ENCODE measurements at regions not wholly inside any gene's neighbourhood (a gene's known extent, or its start where the extent isn't known, plus 50 kb on each side); places are given as distances from the start of the nearest gene placed in this dataset.

- no peaks in the 10 kb centered on the region for H3K36me3 Mint-ChIP-seq (ENCODE audit: low read depth)
- H3K4me1 ChIP-seq (ENCODE audit: insufficient read depth, low read length) = no peaks in the 10 kb centered on the region
- H3K9me3 ChIP-seq (ENCODE audit: control insufficient read depth in 1 of 2, insufficient read depth in 1 of 2, low read length in 2 of 2) = no peaks in the 10 kb centered on the region
- ChIA-PET POLR2A (no interaction called here), CTCF (no interaction called here)
- no peak overlapping the region for H3K27ac ChIP-seq (ENCODE audit: low read depth in 1 of 2, low read length in 2 of 2)
- no peak overlapping the region for H3K4me3 ChIP-seq (ENCODE audit: low read length)
- ATAC-seq (ENCODE audit: poor library complexity) = no peak
- TF ChIP-seq CTCF (IDR thresholded peaks at IDR 0.05) = no peak
- H3K27me3 Mint-ChIP-seq = no peaks in the 10 kb centered on the region
- peaks cover 3% of the 10 kb centered on the region for H3K9me3 Mint-ChIP-seq
- no peaks in the 10 kb centered on the region for H3K4me1 Mint-ChIP-seq (ENCODE audit: low read depth)
- intact Hi-C loops (cut with DNase I, micrococcal nuclease) = no loop called here
- no peaks in the 10 kb centered on the region for H3K36me3 ChIP-seq (ENCODE audit: insufficient read depth, low read length)
- H3K4me3 Mint-ChIP-seq = no peak overlapping the region
- H3K27me3 ChIP-seq (ENCODE audit: control insufficient read depth in 1 of 2, insufficient read depth in 2 of 2, low read length in 2 of 2) = no peaks in the 10 kb centered on the region
- no peak overlapping the region for H3K27ac Mint-ChIP-seq
- DNase-seq = no peak
Observed at GRCh38 chr20:11132819-11133415, 459.1 kb upstream of the JAG1 start.

GRCh38 chr20:11136691-11137090 is 462.9 kb upstream of the JAG1 start:
- Mint-ChIP-seq H3K27ac (no peak overlapping the region), H3K4me1 (ENCODE audit: low read depth) (no peaks in the 10 kb centered on the region), H3K36me3 (ENCODE audit: low read depth) (no peaks in the 10 kb centered on the region), H3K9me3 (peaks cover 4% of the 10 kb centered on the region), H3K27me3 (no peaks in the 10 kb centered on the region), H3K4me3 (no peak overlapping the region)
- intact Hi-C loops (cut with DNase I, micrococcal nuclease) = no loop called here
- Histone ChIP-seq H3K9me3 (ENCODE audit: control insufficient read depth in 1 of 2, insufficient read depth in 1 of 2, low read length in 2 of 2) (peaks cover 0 to 3% of the 10 kb centered on the region in 2 experiments), H3K36me3 (ENCODE audit: insufficient read depth, low read length) (no peaks in the 10 kb centered on the region), H3K4me3 (ENCODE audit: low read length) (no peak overlapping the region), H3K27ac (ENCODE audit: low read depth in 1 of 2, low read length in 2 of 2) (no peak overlapping the region), H3K4me1 (ENCODE audit: insufficient read depth, low read length) (no peaks in the 10 kb centered on the region), H3K27me3 (ENCODE audit: control insufficient read depth in 1 of 2, insufficient read depth in 2 of 2, low read length in 2 of 2) (no peaks in the 10 kb centered on the region)
- ChIA-PET CTCF (no interaction called here), POLR2A (no interaction called here)
- no peak for DNase-seq
- no peak for ATAC-seq (ENCODE audit: poor library complexity)
- TF ChIP-seq CTCF (IDR thresholded peaks at IDR 0.05) = no peak

GRCh38 chr20:11137688-11138087 is 463.9 kb upstream of the JAG1 start:
- DNase-seq = no peak
- no peaks in the 10 kb centered on the region for H3K4me1 Mint-ChIP-seq (ENCODE audit: low read depth)
- H3K27me3 Mint-ChIP-seq = no peaks in the 10 kb centered on the region

More at GRCh38 chr20:11137688-11138087, 463.9 kb upstream of the JAG1 start:
- ATAC-seq (ENCODE audit: poor library complexity) = no peak
- H3K4me3 Mint-ChIP-seq = no peak overlapping the region
- no peak overlapping the region for H3K27ac Mint-ChIP-seq
- no peak for TF ChIP-seq CTCF (IDR thresholded peaks at IDR 0.05)
- Histone ChIP-seq H3K36me3 (ENCODE audit: insufficient read depth, low read length) (no peaks in the 10 kb centered on the region), H3K27me3 (ENCODE audit: control insufficient read depth in 1 of 2, insufficient read depth in 2 of 2, low read length in 2 of 2) (no peaks in the 10 kb centered on the region), H3K9me3 (ENCODE audit: control insufficient read depth in 1 of 2, insufficient read depth in 1 of 2, low read length in 2 of 2) (peaks cover 0 to 3% of the 10 kb centered on the region in 2 experiments), H3K27ac (ENCODE audit: low read depth in 1 of 2, low read length in 2 of 2) (no peak overlapping the region), H3K4me3 (ENCODE audit: low read length) (no peak overlapping the region), H3K4me1 (ENCODE audit: insufficient read depth, low read length) (no peaks in the 10 kb centered on the region)
- intact Hi-C loops (cut with DNase I, micrococcal nuclease) = no loop called here
- H3K9me3 Mint-ChIP-seq = peaks cover 9% of the 10 kb centered on the region
- ChIA-PET CTCF (no interaction called here), POLR2A (no interaction called here)
- no peaks in the 10 kb centered on the region for H3K36me3 Mint-ChIP-seq (ENCODE audit: low read depth)

Data from CD4-positive, alpha-beta T cell (primary cell).